ENCODE measurements at regions not wholly inside any gene's neighbourhood (a gene's known extent, or its start where the extent isn't known, plus 50 kb on each side); places are given as distances from the start of the nearest gene placed in this dataset.

DNA sequence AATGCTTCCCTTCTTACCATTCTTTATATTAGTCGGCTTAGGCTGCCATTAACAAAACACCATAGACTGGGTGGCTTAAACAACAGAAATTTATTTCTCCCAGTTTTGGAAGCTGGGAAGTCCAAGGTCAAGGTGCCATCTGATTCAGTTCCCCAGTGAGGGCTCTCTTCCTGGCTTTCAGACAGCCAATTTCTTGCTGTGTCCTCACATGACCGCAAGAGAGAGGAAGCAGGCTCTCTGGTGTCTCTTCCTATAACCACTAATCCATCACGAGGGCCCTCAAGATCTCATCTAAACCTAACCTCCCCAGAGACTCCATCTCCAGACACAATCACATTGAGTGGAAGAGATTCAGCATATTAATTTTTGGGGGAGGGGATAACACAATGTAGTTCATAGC, 193.0 kb upstream of the SGK1 start (continued):
- TF ChIP-seq, protein P1, sequence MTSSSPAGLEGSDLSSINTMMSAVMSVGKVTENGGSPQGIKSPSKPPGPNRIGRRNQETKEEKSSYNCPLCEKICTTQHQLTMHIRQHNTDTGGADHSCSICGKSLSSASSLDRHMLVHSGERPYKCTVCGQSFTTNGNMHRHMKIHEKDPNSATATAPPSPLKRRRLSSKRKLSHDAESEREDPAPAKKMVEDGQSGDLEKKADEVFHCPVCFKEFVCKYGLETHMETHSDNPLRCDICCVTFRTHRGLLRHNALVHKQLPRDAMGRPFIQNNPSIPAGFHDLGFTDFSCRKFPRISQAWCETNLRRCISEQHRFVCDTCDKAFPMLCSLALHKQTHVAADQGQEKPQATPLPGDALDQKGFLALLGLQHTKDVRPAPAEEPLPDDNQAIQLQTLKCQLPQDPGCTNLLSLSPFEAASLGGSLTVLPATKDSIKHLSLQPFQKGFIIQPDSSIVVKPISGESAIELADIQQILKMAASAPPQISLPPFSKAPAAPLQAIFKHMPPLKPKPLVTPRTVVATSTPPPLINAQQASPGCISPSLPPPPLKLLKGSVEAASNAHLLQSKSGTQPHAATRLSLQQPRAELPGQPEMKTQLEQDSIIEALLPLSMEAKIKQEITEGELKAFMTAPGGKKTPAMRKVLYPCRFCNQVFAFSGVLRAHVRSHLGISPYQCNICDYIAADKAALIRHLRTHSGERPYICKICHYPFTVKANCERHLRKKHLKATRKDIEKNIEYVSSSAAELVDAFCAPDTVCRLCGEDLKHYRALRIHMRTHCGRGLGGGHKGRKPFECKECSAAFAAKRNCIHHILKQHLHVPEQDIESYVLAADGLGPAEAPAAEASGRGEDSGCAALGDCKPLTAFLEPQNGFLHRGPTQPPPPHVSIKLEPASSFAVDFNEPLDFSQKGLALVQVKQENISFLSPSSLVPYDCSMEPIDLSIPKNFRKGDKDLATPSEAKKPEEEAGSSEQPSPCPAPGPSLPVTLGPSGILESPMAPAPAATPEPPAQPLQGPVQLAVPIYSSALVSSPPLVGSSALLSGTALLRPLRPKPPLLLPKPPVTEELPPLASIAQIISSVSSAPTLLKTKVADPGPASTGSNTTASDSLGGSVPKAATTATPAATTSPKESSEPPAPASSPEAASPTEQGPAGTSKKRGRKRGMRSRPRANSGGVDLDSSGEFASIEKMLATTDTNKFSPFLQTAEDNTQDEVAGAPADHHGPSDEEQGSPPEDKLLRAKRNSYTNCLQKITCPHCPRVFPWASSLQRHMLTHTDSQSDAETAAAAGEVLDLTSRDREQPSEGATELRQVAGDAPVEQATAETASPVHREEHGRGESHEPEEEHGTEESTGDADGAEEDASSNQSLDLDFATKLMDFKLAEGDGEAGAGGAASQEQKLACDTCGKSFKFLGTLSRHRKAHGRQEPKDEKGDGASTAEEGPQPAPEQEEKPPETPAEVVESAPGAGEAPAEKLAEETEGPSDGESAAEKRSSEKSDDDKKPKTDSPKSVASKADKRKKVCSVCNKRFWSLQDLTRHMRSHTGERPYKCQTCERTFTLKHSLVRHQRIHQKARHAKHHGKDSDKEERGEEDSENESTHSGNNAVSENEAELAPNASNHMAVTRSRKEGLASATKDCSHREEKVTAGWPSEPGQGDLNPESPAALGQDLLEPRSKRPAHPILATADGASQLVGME (CRISPR knock-in tag; IDR thresholded peaks at IDR 0.05), result no peak
- TF ChIP-seq, protein P2, sequence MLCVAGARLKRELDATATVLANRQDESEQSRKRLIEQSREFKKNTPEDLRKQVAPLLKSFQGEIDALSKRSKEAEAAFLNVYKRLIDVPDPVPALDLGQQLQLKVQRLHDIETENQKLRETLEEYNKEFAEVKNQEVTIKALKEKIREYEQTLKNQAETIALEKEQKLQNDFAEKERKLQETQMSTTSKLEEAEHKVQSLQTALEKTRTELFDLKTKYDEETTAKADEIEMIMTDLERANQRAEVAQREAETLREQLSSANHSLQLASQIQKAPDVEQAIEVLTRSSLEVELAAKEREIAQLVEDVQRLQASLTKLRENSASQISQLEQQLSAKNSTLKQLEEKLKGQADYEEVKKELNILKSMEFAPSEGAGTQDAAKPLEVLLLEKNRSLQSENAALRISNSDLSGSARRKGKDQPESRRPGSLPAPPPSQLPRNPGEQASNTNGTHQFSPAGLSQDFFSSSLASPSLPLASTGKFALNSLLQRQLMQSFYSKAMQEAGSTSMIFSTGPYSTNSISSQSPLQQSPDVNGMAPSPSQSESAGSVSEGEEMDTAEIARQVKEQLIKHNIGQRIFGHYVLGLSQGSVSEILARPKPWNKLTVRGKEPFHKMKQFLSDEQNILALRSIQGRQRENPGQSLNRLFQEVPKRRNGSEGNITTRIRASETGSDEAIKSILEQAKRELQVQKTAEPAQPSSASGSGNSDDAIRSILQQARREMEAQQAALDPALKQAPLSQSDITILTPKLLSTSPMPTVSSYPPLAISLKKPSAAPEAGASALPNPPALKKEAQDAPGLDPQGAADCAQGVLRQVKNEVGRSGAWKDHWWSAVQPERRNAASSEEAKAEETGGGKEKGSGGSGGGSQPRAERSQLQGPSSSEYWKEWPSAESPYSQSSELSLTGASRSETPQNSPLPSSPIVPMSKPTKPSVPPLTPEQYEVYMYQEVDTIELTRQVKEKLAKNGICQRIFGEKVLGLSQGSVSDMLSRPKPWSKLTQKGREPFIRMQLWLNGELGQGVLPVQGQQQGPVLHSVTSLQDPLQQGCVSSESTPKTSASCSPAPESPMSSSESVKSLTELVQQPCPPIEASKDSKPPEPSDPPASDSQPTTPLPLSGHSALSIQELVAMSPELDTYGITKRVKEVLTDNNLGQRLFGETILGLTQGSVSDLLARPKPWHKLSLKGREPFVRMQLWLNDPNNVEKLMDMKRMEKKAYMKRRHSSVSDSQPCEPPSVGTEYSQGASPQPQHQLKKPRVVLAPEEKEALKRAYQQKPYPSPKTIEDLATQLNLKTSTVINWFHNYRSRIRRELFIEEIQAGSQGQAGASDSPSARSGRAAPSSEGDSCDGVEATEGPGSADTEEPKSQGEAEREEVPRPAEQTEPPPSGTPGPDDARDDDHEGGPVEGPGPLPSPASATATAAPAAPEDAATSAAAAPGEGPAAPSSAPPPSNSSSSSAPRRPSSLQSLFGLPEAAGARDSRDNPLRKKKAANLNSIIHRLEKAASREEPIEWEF (CRISPR knock-in tag; IDR thresholded peaks at IDR 0.05), result no peak
- 0 out of 2 replicates have a peak, but pooled peaks have one; percentile 19 for TF ChIP-seq BHLHE40 (IDR thresholded peaks at IDR 0.05; ENCODE audit: low read length)
- TF ChIP-seq TCF3 (CRISPR knock-in tag; IDR thresholded peaks at IDR 0.05), result no peak
- TF ChIP-seq PHB (CRISPR knock-in tag; IDR thresholded peaks at IDR 0.05), result no peak
- no peak for TF ChIP-seq ZNF224 (CRISPR knock-in tag; IDR thresholded peaks at IDR 0.05)
- TF ChIP-seq GABPA (tag; conservative IDR thresholded peaks at IDR 0.05; ENCODE audit: low read depth), result peak; percentile 38; the same call in 1 of the 2 replicates
- TF ChIP-seq, protein P3, sequence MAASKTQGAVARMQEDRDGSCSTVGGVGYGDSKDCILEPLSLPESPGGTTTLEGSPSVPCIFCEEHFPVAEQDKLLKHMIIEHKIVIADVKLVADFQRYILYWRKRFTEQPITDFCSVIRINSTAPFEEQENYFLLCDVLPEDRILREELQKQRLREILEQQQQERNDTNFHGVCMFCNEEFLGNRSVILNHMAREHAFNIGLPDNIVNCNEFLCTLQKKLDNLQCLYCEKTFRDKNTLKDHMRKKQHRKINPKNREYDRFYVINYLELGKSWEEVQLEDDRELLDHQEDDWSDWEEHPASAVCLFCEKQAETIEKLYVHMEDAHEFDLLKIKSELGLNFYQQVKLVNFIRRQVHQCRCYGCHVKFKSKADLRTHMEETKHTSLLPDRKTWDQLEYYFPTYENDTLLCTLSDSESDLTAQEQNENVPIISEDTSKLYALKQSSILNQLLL (CRISPR knock-in tag; IDR thresholded peaks at IDR 0.05; ENCODE audit: borderline replicate concordance), result no peak
- no peak for TF ChIP-seq SIRT6 (IDR thresholded peaks at IDR 0.05; ENCODE audit: low read depth, low read length)
- no peak for TF ChIP-seq RFX7 (CRISPR knock-in tag; IDR thresholded peaks at IDR 0.05)
- TF ChIP-seq DDX20 (tag; IDR thresholded peaks at IDR 0.05; ENCODE audit: low read depth), result peak; percentile 12; the same call in 1 of the 2 replicates
